RCC 7860 (cell line): ENCODE measurements at regions not wholly inside any gene's neighbourhood (a gene's known extent, or its start where the extent isn't known, plus 50 kb on each side); places are given as distances from the start of the nearest gene placed in this dataset.
"Not testable (repeated sequence)": the region's sequence is repeated elsewhere in the genome, so short reads cannot be mapped to it uniquely, and the experiment has no call there.

ENCODE experiments used
- DNase-seq: peaks from one replicate; pipeline ENCODE4 v3.0.0-alpha.2; 2015; ENCODE audit warnings: low spot score
- FAIRE-seq: peaks from 2 replicates; lab custom pipeline; 2012; peaks lifted over from hg19 to GRCh38; lab: Jason Lieb, UNC

GRCh38 chr14:45868863-45869262 is 615.9 kb upstream of the MIS18BP1 start:
- no peak for DNase-seq
- no peak for FAIRE-seq

DNA sequence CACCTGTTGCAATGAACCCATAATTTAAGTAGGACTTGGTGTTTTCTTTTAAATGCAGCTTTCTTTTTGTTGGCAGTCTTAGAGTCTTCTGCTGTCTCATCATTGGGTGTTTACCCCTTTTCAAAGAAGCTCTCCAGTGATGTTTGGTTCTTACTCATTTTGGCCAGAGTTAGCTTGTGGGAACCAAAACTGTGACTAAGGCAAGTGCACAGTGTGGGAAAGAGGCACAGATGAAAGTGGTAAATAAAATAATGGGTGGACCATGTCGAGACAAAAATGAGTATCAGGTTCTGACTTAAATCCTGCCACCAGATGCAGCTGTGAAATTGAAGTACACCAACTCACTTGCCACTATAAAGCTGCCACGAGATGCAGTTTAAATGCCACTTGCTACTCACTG is 615.4 kb upstream of the MIS18BP1 start:
- DNase-seq (no peak), FAIRE-seq (no peak)

- DNase-seq (no peak), FAIRE-seq (no peak)
These were observed 614.3 kb upstream of the MIS18BP1 start for GRCh38 chr14:45867046-45867894.

DNA sequence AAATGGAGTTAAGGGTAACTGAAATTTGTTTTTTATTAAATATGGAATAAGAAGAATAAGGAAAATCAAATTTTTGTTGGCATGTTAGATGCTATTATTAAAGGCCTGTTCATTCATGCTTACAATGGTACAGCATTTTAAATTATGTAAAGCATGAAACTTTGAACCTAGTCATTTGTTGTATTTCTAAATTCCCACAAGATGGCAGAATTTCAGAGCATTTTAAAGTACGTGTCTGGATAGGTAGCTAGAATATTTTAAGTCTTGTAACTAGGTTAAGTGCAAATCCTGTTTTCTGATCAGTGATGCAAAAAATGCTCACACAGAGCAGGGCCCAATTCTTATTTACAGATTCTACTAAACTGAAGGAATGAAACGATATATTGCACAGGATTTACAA is 585.6 kb upstream of the MIS18BP1 start:
- FAIRE-seq = no peak
- DNase-seq = no peak

DNA sequence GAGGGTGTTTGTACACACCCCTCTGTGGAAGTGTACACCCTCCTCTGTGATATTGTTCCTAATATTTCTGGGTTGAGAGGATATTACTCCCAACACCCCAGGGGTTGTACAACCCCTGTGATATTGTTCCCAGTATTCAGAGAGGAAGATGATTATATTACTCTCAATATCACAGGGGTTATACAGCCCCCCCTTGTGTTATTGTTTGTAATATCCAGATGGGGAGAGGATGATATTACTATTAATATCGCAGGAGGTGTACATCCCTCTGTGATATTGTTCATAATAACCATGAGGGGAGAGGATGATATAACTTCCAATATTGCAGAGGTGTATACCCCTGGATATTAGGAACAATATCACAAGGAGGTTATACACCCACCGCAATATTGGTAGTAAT is 566.1 kb upstream of the MIS18BP1 start:
- no peak for DNase-seq
- no peak for FAIRE-seq

DNA sequence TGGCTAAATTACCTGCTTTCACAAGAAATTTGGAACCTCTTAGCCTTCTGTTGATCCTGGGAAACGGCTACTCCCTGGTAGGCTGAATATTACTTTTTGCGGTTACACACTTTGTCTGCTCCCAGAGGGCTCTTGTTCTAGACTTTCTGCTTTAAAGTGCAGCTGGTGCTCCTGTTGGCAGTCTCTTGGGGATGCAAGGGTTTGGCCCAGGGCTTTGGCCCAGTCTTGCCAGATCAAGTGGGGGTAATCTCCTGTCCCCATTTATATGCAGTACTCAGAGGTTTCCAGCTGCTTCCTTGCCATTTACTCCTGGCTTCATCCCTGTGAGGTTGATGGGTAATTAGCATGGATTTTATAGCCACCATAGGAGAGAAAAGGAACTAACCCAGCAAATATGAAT is 558.2 kb upstream of the MIS18BP1 start:
- FAIRE-seq (no peak), DNase-seq (no peak)

- DNase-seq = no peak
These were observed 557.3 kb upstream of the MIS18BP1 start for GRCh38 chr14:45810152-45810872.

GRCh38 chr14:45807178-45807899 is 554.3 kb upstream of the MIS18BP1 start:
- DNase-seq (no peak), FAIRE-seq (no peak)

More at GRCh38 chr14:45810152-45810872, 557.3 kb upstream of the MIS18BP1 start:
- FAIRE-seq = no peak

DNA sequence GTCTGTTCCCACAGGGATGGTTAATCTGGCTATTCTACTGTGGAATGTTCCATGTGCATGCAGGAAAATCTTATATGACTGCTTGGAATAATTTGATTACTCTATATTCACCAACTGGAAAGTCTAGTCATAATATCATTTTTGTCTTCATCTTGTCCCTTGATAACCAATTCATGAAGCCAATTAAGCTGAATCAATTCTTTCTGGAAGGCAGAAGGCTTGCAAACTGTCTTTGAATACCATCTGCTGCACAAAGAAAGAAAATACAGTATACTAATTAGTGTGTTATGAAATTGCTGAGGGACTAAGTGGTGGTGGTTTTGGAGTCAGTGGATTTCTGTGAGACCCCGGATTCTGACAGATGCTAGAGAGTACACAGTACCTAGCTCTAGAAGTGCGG is 546.5 kb upstream of the MIS18BP1 start:
- FAIRE-seq = no peak

GRCh38 chr14:45798659-45799058 is 545.7 kb upstream of the MIS18BP1 start:
- FAIRE-seq (no peak), DNase-seq (no peak)

More for the DNA sequence above, 546.5 kb upstream of the MIS18BP1 start:
- DNase-seq = no peak

GRCh38 chr14:45796006-45796405 is 543.0 kb upstream of the MIS18BP1 start:
- DNase-seq, FAIRE-seq: not testable (repeated sequence)

DNA sequence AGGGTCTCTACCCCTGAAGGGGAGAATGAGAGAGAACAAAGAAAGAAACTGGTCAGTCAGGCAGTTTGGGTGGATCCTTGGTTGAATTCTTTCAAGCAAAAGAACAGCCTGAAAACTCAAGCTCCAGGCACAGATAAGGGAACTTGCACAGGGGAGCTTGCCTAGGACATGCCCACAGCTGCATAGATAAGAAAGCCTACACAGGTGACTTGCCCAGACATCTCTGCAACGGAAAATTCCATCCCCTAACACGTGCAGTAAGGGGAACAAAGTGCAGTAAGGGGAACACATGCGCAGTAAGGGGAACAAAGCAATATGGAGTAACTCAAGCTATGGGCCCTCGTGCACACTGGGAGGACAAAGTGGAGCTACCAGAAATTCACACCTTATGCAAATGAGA is 540.1 kb upstream of the MIS18BP1 start:
- FAIRE-seq = no peak
- no peak for DNase-seq

DNA sequence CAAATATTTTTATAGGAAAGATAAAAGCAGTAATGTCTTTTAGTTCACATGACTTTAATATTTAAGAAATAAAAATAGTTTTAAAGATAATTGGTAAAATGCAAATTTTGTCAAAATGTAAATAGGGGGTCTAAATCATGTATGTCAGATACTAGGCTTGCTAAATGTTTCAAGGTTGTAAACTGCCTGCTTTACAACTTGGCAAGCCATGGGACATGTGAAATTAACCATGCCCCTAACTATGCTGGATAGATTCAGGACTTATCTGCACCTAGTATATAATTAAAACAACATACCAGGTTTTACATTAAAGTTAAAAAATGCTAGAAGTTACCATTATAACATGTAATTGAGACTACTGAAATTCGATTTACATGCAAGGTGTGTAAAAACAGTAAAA is 537.3 kb upstream of the MIS18BP1 start:
- no peak for DNase-seq
- FAIRE-seq = no peak

GRCh38 chr14:45787167-45787566 is 534.2 kb upstream of the MIS18BP1 start:
- no peak for FAIRE-seq

DNA sequence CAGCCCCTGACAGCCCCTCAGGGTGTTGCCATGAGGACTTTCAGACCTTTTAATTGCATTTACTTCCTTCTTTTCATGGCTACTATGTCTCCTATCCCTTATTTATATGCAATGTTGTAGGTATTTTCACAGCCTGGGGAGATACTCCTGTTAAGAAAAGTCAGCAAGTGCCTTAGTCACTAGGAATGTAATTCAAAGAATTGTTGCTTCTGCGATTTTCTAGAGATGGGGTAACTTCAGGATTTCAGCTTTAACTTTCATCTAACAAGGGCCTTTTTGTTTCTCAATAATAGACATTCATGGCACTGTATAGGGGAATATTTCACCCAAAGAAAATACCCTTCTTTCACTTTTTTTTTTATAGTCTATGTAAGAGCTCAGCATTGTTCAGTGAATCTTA is 533.3 kb upstream of the MIS18BP1 start:
- FAIRE-seq (no peak), DNase-seq (no peak)

More at GRCh38 chr14:45787167-45787566, 534.2 kb upstream of the MIS18BP1 start:
- DNase-seq = no peak

- no peak for FAIRE-seq
These were observed 532.2 kb upstream of the MIS18BP1 start for GRCh38 chr14:45785240-45785639.

DNA sequence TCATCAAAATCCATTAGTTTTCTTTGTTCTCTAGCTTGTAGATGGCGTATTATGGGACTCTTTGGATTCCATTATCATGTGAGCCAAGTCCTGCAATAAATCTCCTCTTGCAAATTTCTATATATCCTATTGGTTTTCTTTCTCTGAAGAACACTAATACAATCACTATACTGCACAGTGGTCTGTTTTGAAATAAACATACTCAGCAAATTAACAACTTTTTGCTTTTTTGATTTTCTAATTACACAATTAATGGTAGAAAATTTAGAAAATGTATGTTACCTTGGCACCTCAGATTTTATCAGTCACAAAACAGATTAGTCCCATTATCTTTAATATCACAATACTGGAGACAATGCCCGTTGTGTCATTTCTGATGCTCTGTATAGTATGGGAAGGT is 513.2 kb upstream of the MIS18BP1 start:
- FAIRE-seq (no peak), DNase-seq (no peak)

More at GRCh38 chr14:45785240-45785639, 532.2 kb upstream of the MIS18BP1 start:
- no peak for DNase-seq

DNA sequence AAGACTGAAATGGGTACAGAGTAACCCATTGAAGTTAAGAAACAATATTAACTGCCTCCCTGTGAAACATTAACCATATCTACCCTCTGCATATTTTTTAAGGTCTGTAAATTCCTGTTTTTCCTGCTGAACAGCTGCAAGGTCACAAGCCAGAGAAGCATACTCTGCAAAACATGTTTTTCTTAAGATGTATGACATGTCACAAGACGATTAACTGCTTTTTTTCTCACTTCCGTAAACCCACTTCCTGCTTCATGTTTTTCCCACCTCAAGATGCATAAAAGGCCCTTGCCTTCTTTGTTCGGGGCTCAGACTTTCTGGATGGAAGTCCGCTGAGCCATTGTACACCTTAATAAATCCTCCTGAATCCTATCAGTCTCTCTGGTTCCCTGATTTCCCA is 504.7 kb upstream of the MIS18BP1 start:
- no peak for DNase-seq
- no peak for FAIRE-seq

DNA sequence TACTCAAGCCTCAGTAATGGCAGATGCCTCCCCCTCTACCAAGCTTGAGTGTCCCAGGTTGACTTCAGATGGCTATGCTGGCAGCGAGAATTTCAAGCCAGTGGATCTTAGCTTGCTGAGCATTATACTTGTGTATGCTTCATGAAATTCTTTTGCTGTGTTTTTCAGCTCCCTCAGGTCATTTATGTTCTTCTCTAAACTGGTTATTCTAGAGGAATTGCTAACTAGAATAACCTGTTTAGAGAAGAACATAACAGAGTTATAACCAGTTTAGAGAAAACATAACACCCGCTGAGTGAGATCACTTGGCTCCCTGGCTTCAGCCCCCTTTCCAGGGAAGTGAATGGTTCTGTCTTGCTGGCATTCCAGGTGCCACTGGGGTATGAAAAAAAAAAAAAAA is 503.4 kb upstream of the MIS18BP1 start:
- not testable (repeated sequence) for FAIRE-seq, DNase-seq

GRCh38 chr14:45743884-45744283 is 490.9 kb upstream of the MIS18BP1 start:
- DNase-seq (no peak), FAIRE-seq (no peak)

DNA sequence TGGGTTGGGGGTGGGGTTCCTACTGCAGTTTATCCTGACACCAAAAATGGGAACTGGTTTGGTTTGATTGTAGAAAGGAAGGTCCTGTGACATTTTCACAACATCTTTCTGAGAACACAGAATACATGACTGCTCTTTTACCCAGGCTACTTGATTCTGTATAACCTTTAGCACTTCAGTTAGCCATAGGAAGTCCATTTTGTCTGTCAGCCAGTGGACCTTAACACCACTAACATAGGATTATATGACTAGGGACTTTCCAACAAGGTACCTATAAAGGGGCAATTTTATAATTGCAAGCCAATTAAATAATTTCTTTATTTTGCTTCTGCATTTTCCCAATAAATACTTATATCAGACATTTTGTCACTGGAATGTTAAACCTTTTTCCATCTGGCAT is 489.2 kb upstream of the MIS18BP1 start:
- no peak for FAIRE-seq

More for the DNA sequence above, 489.2 kb upstream of the MIS18BP1 start:
- DNase-seq = no peak
